C4-2B (cell line): ENCODE measurements at regions not wholly inside any gene's neighbourhood (a gene's known extent, or its start where the extent isn't known, plus 50 kb on each side); places are given as distances from the start of the nearest gene placed in this dataset.

Source experiments
- H3K27ac ChIP-seq: fragments of 450-650 bp; 2 replicates; pipeline ENCODE4 v1.5.1; 2017
- CTCF ChIP-seq: fragments of 450-650 bp; conservative IDR thresholded peaks from 2 replicates; pipeline ENCODE4 v1.5.1; 2017; ENCODE audit warnings: mild to moderate bottlenecking
- ZFX ChIP-seq: fragments of 450-650 bp; IDR thresholded peaks from 2 replicates; pipeline ENCODE4 v1.6.1; 2017

DNA sequence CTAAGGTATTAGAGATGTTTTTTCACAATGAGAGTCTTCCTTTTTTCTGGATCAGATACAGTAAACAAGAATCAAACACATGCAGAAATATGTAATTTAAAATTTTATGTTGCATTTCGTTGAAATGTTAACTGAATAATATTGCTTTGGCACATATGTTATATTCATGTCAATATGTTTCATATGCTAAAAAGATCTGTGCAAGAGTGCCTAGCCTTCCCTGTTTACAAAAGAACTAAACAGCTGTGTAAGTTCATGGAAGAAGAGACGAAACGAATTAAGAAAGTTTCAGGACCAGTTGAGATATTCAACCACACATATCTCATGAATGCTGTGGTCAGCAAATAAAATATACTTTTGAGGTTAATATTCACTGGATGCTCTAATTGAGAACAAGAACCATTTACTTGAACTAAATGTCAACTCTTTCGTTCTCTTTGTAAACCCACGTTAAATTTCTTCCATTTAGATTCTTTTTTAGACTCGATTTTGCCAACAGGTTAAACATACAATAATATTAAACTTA is 289.5 kb downstream of the FOXG1 start:
- H3K27ac ChIP-seq = no peak overlapping the region
- no peak for TF ChIP-seq CTCF

DNA sequence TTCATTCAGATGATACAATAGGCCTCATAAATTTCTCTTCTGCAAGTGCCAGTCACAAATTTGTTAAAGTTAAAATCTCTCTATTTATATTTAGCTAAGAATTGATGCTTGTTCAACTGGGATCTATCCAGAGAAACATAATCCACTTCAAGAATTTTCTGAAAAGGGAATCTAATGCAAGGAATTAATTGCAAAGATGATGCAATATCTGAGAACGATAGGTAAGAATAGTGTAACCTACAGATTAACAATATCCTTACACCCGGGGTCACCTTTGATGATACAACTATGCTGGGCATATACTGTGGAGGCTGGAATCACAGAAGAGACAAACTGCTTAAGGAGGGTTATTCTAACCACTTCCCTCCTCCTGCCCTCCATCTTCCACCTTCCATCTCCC is 295.1 kb downstream of the FOXG1 start:
- no peak for TF ChIP-seq CTCF
- no peak for TF ChIP-seq ZFX
- H3K27ac ChIP-seq = no peak overlapping the region

DNA sequence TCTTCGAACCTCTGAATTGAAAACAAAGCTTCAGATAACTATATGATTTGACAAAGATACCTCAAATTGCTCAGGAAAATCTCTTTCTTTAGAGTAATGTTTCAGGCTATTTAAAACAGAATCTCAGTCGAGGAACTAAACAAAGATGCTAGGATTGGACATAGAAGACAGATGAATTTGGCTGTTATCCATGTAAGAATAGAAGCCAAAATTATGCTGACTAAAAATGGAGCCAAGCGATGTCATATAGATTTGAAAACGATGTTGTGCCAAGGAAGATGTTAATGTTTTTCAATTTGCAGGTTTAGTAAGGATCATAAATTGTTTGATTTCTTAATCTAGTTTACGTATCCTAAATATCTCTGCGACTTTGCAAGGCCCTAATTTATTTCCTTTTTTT is 295.9 kb downstream of the FOXG1 start:
- TF ChIP-seq ZFX = no peak
- no peak for TF ChIP-seq CTCF
- H3K27ac ChIP-seq = no peak overlapping the region

DNA sequence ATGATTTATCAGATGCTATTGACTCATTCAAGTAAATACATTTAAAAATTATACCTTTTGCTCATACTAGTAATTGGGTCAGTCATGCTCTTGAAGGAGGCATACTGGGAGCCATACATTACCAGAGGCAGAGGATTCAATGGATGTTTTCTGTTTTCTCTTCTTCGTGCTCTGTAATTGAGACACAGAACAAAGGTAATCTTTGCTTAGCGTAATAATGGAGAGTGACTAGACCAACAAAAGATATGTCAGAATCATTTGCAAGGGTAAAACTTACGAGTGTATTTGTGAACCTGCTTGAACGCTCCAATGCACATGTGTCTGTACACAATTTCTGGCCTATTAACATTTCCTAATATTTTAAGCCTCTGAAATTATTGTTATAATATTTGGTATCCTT is 296.4 kb downstream of the FOXG1 start:
- TF ChIP-seq CTCF (no peak), ZFX (no peak)
- no peak overlapping the region for H3K27ac ChIP-seq

GRCh38 chr14:29064305-29064900 is 297.8 kb downstream of the FOXG1 start:
- TF ChIP-seq ZFX = no peak
- TF ChIP-seq CTCF = no peak
- no peak overlapping the region for H3K27ac ChIP-seq

DNA sequence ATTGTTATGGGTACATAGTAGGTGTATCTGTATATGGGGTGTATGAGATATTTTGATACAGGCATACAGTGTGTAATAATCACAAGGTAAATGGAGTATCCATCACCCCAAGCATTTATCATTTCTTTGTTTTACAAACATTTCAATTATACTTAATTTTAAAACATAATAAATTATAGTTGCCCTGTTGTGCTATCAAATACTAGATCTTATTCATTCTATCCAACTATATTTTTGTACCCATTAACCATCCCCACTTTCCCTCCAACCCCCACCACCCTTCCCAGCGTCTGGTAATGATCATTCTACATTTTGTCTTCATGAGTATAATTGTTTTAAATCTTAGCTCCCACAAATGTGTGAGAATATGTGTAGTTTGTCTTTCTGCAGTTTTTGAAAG is 302.6 kb downstream of the FOXG1 start:
- TF ChIP-seq ZFX (no peak), CTCF (no peak)
- no peak overlapping the region for H3K27ac ChIP-seq

GRCh38 chr14:29075761-29076160 is 309.2 kb downstream of the FOXG1 start:
- no peak overlapping the region for H3K27ac ChIP-seq
- TF ChIP-seq CTCF (no peak), ZFX (no peak)
